Hepatocyte (in vitro differentiated cells): ENCODE measurements at regions not wholly inside any gene's neighbourhood (a gene's known extent, or its start where the extent isn't known, plus 50 kb on each side); places are given as distances from the start of the nearest gene placed in this dataset.

Source experiments
- EZH2 ChIP-seq: fragments of 200-600 bp; sonication (generic); IDR thresholded peaks from 2 replicates; pipeline ENCODE4 v1.6.1; 2016; ENCODE audit warnings: antibody characterized with exemption, mild to moderate bottlenecking, borderline replicate concordance
- TF ChIP-seq, protein P1 (sequence below): fragments of 200-600 bp; sonication (generic); IDR thresholded peaks from 2 replicates; pipeline ENCODE4 v1.5.1; 2016; ENCODE audit warnings: antibody characterized with exemption, mild to moderate bottlenecking; ENCODE audit not compliant: poor library complexity

DNA sequence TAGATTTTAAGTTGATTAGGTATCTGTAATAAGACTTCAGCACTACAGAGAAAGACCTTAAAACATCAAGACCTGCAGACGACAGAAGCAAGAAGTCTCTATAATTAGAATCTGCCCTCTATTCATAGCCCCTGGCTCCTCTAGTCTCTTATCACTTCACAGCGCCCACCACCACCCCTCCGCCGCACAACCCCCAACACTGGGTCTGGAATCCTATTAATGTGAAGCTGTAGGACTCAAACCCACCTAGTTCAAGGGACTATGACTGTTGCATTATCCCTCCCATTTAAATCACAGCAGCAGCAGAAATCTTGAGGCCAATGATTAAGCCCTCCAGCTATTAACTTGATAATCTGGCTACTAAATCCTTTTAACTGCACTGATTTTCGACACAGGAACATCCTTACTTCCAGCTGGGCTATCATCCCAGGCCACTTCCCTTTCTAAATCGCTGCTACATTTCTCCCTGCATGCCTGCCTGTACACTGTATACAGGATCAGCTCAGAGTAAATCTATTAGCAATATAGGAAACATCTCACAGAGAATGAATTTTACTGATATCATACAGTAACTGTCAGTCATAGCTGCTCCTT, 159.5 kb upstream of the GRAMD2B start:
- TF ChIP-seq, protein P1, sequence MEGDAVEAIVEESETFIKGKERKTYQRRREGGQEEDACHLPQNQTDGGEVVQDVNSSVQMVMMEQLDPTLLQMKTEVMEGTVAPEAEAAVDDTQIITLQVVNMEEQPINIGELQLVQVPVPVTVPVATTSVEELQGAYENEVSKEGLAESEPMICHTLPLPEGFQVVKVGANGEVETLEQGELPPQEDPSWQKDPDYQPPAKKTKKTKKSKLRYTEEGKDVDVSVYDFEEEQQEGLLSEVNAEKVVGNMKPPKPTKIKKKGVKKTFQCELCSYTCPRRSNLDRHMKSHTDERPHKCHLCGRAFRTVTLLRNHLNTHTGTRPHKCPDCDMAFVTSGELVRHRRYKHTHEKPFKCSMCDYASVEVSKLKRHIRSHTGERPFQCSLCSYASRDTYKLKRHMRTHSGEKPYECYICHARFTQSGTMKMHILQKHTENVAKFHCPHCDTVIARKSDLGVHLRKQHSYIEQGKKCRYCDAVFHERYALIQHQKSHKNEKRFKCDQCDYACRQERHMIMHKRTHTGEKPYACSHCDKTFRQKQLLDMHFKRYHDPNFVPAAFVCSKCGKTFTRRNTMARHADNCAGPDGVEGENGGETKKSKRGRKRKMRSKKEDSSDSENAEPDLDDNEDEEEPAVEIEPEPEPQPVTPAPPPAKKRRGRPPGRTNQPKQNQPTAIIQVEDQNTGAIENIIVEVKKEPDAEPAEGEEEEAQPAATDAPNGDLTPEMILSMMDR = no peak
- TF ChIP-seq EZH2 = no peak
